Activated CD4-positive, alpha-beta T cell treated with anti-CD3 and anti-CD28 coated beads, Interleukin-2, amount 50 U/mL, for 4 hours (primary cell): ENCODE measurements at regions not wholly inside any gene's neighbourhood (a gene's known extent, or its start where the extent isn't known, plus 50 kb on each side); places are given as distances from the start of the nearest gene placed in this dataset.
"Not testable (repeated sequence)": the region's sequence is repeated elsewhere in the genome, so short reads cannot be mapped to it uniquely, and the experiment has no call there.

Experiments
- DNase-seq, 2 experiments: peaks; one replicate each; pipeline ENCODE4 v3.0.0-alpha.2; 2020

GRCh38 chr13:63554157-63554556, 2138.5 kb upstream of the PCDH20 start:
- DNase-seq = no peak

- no peak for DNase-seq
Measured at GRCh38 chr13:63551731-63552130, 2136.1 kb upstream of the PCDH20 start.

GRCh38 chr13:63546524-63546923, 2130.9 kb upstream of the PCDH20 start:
- DNase-seq = no peak

GRCh38 chr13:63542770-63543169, 2127.1 kb upstream of the PCDH20 start:
- DNase-seq = no peak

- DNase-seq = no peak
Measured at GRCh38 chr13:63541336-63541735, 2125.7 kb upstream of the PCDH20 start.

- no peak for DNase-seq
Measured at GRCh38 chr13:63540061-63540460, 2124.4 kb upstream of the PCDH20 start.

GRCh38 chr13:63517371-63517770, 2101.7 kb upstream of the PCDH20 start:
- DNase-seq = no peak

GRCh38 chr13:63516124-63516523, 2100.5 kb upstream of the PCDH20 start:
- no peak for DNase-seq

GRCh38 chr13:63514886-63515285, 2099.2 kb upstream of the PCDH20 start:
- DNase-seq = no peak

- DNase-seq = no peak
Measured at GRCh38 chr13:63512095-63512494, 2096.4 kb upstream of the PCDH20 start.

- no peak for DNase-seq
Measured at GRCh38 chr13:63501702-63502101, 2086.1 kb upstream of the PCDH20 start.

GRCh38 chr13:63497601-63498000, 2082.0 kb upstream of the PCDH20 start:
- DNase-seq = no peak

GRCh38 chr13:63492604-63493003, 2077.0 kb upstream of the PCDH20 start:
- no peak for DNase-seq

- DNase-seq = no peak
Measured at GRCh38 chr13:63490149-63490548, 2074.5 kb upstream of the PCDH20 start.

- no peak for DNase-seq
Measured at GRCh38 chr13:63481334-63481733, 2065.7 kb upstream of the PCDH20 start.

- DNase-seq = no peak
Measured at GRCh38 chr13:63472711-63473110, 2057.1 kb upstream of the PCDH20 start.

- no peak for DNase-seq
Measured at GRCh38 chr13:63463782-63464610, 2048.3 kb upstream of the PCDH20 start.

- DNase-seq = no peak
Measured at GRCh38 chr13:63460462-63461090, 2044.9 kb upstream of the PCDH20 start.

GRCh38 chr13:63457186-63457585, 2041.5 kb upstream of the PCDH20 start:
- DNase-seq = no peak

GRCh38 chr13:63455938-63456337, 2040.3 kb upstream of the PCDH20 start:
- DNase-seq = no peak

GRCh38 chr13:63449550-63449949, 2033.9 kb upstream of the PCDH20 start:
- no peak for DNase-seq

- DNase-seq = no peak
Measured at GRCh38 chr13:63448692-63449091, 2033.0 kb upstream of the PCDH20 start.

- DNase-seq = no peak
Measured at GRCh38 chr13:63446329-63446728, 2030.7 kb upstream of the PCDH20 start.

- not testable (repeated sequence) for DNase-seq
Measured at GRCh38 chr13:63444225-63444624, 2028.6 kb upstream of the PCDH20 start.

- DNase-seq = no peak
Measured at GRCh38 chr13:63438951-63439350, 2023.3 kb upstream of the PCDH20 start.
